Glutamatergic neuron (in vitro differentiated cells): ENCODE measurements at regions not wholly inside any gene's neighbourhood (a gene's known extent, or its start where the extent isn't known, plus 50 kb on each side); places are given as distances from the start of the nearest gene placed in this dataset.

Experiments used
- DNase-seq: peaks from one replicate; pipeline ENCODE4 v3.0.0; 2022
- H3K27ac Mint-ChIP-seq: one replicate; pipeline ENCODE4 v1.8.0; 2020; ENCODE audit warnings: mild to moderate bottlenecking, mixed read lengths, inconsistent platforms; ENCODE audit not compliant: unreplicated experiment
- H3K27me3 Mint-ChIP-seq: one replicate; pipeline ENCODE4 v1.8.0; 2020; ENCODE audit warnings: mild to moderate bottlenecking, moderate library complexity, mixed read lengths, inconsistent platforms; ENCODE audit not compliant: unreplicated experiment
- H3K36me3 Mint-ChIP-seq: one replicate; pipeline ENCODE4 v1.8.0; 2020; ENCODE audit warnings: mild to moderate bottlenecking, mixed read lengths, inconsistent platforms; ENCODE audit not compliant: unreplicated experiment
- H3K4me1 Mint-ChIP-seq: one replicate; pipeline ENCODE4 v1.8.0; 2020; ENCODE audit warnings: mild to moderate bottlenecking, low read depth, mixed read lengths, inconsistent platforms; ENCODE audit not compliant: unreplicated experiment
- H3K4me3 Mint-ChIP-seq: one replicate; pipeline ENCODE4 v1.8.0; 2020; ENCODE audit warnings: mild to moderate bottlenecking, mixed read lengths, inconsistent platforms; ENCODE audit not compliant: unreplicated experiment
- H3K9me3 Mint-ChIP-seq: one replicate; pipeline ENCODE4 v1.8.0; 2020; ENCODE audit warnings: mild to moderate bottlenecking, moderate library complexity, mixed read lengths, inconsistent platforms; ENCODE audit not compliant: unreplicated experiment
- CTCF ChIP-seq: fragments of 200-600 bp; sonication (generic); IDR thresholded peaks from one replicate; pipeline ENCODE4 v1.5.0; 2021; ENCODE audit not compliant: partially characterized antibody, unreplicated experiment

GRCh38 chr14:38752750-38753149 is 350.3 kb downstream of the SEC23A start:
- H3K27me3 Mint-ChIP-seq = no peaks in the 10 kb centered on the region
- no peaks in the 10 kb centered on the region for H3K4me1 Mint-ChIP-seq
- no peak overlapping the region for H3K27ac Mint-ChIP-seq
- DNase-seq = no peak
- no peak overlapping the region for H3K4me3 Mint-ChIP-seq
- no peaks in the 10 kb centered on the region for H3K9me3 Mint-ChIP-seq
- no peak for TF ChIP-seq CTCF
- no peaks in the 10 kb centered on the region for H3K36me3 Mint-ChIP-seq

GRCh38 chr14:38752341-38752740 is 350.7 kb downstream of the SEC23A start:
- H3K27me3 Mint-ChIP-seq = no peaks in the 10 kb centered on the region
- no peaks in the 10 kb centered on the region for H3K4me1 Mint-ChIP-seq
- H3K27ac Mint-ChIP-seq = no peak overlapping the region
- no peaks in the 10 kb centered on the region for H3K9me3 Mint-ChIP-seq
- DNase-seq = no peak
- H3K4me3 Mint-ChIP-seq = no peak overlapping the region
- no peak for TF ChIP-seq CTCF
- H3K36me3 Mint-ChIP-seq = no peaks in the 10 kb centered on the region

GRCh38 chr14:38751459-38751858 is 351.6 kb downstream of the SEC23A start:
- Mint-ChIP-seq H3K9me3 (no peaks in the 10 kb centered on the region), H3K4me3 (no peak overlapping the region), H3K4me1 (no peaks in the 10 kb centered on the region)

GRCh38 chr14:38749936-38750335 is 353.1 kb downstream of the SEC23A start:
- no peaks in the 10 kb centered on the region for H3K36me3 Mint-ChIP-seq
- no peak for TF ChIP-seq CTCF
- H3K27ac Mint-ChIP-seq = no peak overlapping the region
- no peaks in the 10 kb centered on the region for H3K27me3 Mint-ChIP-seq
- no peak for DNase-seq
- H3K4me1 Mint-ChIP-seq = no peaks in the 10 kb centered on the region
- no peak overlapping the region for H3K4me3 Mint-ChIP-seq
- no peaks in the 10 kb centered on the region for H3K9me3 Mint-ChIP-seq

More at GRCh38 chr14:38751459-38751858, 351.6 kb downstream of the SEC23A start:
- DNase-seq = no peak
- H3K36me3 Mint-ChIP-seq = no peaks in the 10 kb centered on the region
- H3K27me3 Mint-ChIP-seq = no peaks in the 10 kb centered on the region
- TF ChIP-seq CTCF = no peak
- no peak overlapping the region for H3K27ac Mint-ChIP-seq

- no peak for DNase-seq
- Mint-ChIP-seq H3K9me3 (no peaks in the 10 kb centered on the region), H3K4me3 (no peak overlapping the region), H3K4me1 (no peaks in the 10 kb centered on the region), H3K27ac (no peak overlapping the region), H3K27me3 (no peaks in the 10 kb centered on the region), H3K36me3 (no peaks in the 10 kb centered on the region)
- TF ChIP-seq CTCF = no peak
Measured at GRCh38 chr14:38745861-38746260, 357.2 kb downstream of the SEC23A start.
